HCT116 (cell line): ENCODE measurements at regions not wholly inside any gene's neighbourhood (a gene's known extent, or its start where the extent isn't known, plus 50 kb on each side); places are given as distances from the start of the nearest gene placed in this dataset.

Experiments used
- ATAC-seq: fragments of 200-7000 bp; cut with Tn5 transposase; 2 replicates; pipeline ENCODE4 v1.9.1; 2020; ENCODE audit warnings: mild to moderate bottlenecking, moderate library complexity
- BruUV-seq: library from RNA; stranded (reverse); fragments of 400-500 nt; replicated peaks from 2 replicates; lab custom pipeline; 2021; lab: Mats Ljungman, UMichigan
- CTCF ChIA-PET: fragments of 300-600 bp; sonication (Branson Sonifier 250); formaldehyde crosslinking; loops from one replicate; lab custom pipeline; 2021; ENCODE audit warnings: antibody characterized with exemption; lab: Charles Lee
- POLR2A ChIA-PET: fragments of 300-600, 350-600 bp; sonication (Branson Sonifier 250); formaldehyde crosslinking; loops from one replicate; lab custom pipeline; 2021; ENCODE audit warnings: antibody characterized with exemption; lab: Charles Lee
- RAD21 ChIA-PET, 2 experiments: fragments of 300-600 bp; sonication (Branson Sonifier 250); formaldehyde crosslinking; loops; one replicate each; lab custom pipeline; 2023; ENCODE audit warnings: low total read pairs in 2 of 2; ENCODE audit not compliant: uncharacterized antibody in 2 of 2, unreplicated experiment in 2 of 2, low non-redundant PET in 1 of 2; lab: Charles Lee
- DNase-seq: peaks from one replicate; pipeline ENCODE4 v3.0.0-alpha.2; 2010; ENCODE audit warnings: low read depth, low spot score
- H2AFZ ChIP-seq: fragments of 200-600 bp; shearing (Covaris generic), sonication (generic); 2 replicates; pipeline ENCODE4 v1.6.1; 2017; ENCODE audit warnings: low read depth, mixed run types, mixed read lengths, antibody characterized with exemption, low read length; ENCODE audit not compliant: poor library complexity, severe bottlenecking
- H3K27ac ChIP-seq: 2 replicates; pipeline ENCODE4 v1.5.1; 2012; ENCODE audit warnings: low read depth, low read length
- H3K27me3 ChIP-seq: fragments of 200-600 bp; sonication (generic); 2 replicates; pipeline ENCODE4 v1.6.1; 2016; ENCODE audit warnings: mixed run types, low read length, mixed read lengths; ENCODE audit not compliant: insufficient read depth
- H3K36me3 ChIP-seq, 2 experiments: fragments of 200-500 bp in 1 of 2; fragments of 200-600 bp in 1 of 2; sonication (Bioruptor generic) in 1 of 2; sonication (generic) in 1 of 2; 2 replicates each; pipeline versions ENCODE4 v1.5.1 to v1.6.1; 2014 to 2016; ENCODE audit warnings: low read length in 2 of 2, inconsistent platforms in 1 of 2, mixed read lengths in 1 of 2, mixed run types in 1 of 2; ENCODE audit not compliant: insufficient read depth in 2 of 2, control insufficient read depth in 1 of 2
- H3K4me1 ChIP-seq, 2 experiments: fragments of 200-600 bp in 1 of 2; sonication (generic) in 1 of 2; 2 replicates each; pipeline versions ENCODE4 v1.5.1 to v1.6.1; 2012 to 2017; ENCODE audit warnings: low read length in 2 of 2, inconsistent platforms in 1 of 2, mild to moderate bottlenecking in 1 of 2, mixed read lengths in 1 of 2, mixed run types in 1 of 2, moderate library complexity in 1 of 2; ENCODE audit not compliant: insufficient read depth in 2 of 2, control insufficient read depth in 1 of 2
- H3K4me2 ChIP-seq: fragments of 200-600 bp; sonication (generic); 2 replicates; pipeline ENCODE4 v1.6.1; 2017; ENCODE audit warnings: mixed run types, low read length, mixed read lengths
- H3K4me3 ChIP-seq, 2 experiments: fragments of 200-600 bp in 1 of 2; sonication (generic) in 1 of 2; replicated peaks in 1 of 2; 2 replicates each; pipeline ENCODE4 v1.5.1; 2011 to 2016; ENCODE audit warnings: low read length in 2 of 2, control low read depth in 1 of 2, low read depth in 1 of 2, mild to moderate bottlenecking in 1 of 2, mixed read lengths in 1 of 2, mixed run types in 1 of 2
- H3K79me2 ChIP-seq: fragments of 200-600 bp; sonication (generic); 2 replicates; pipeline ENCODE4 v1.6.1; 2017; ENCODE audit warnings: mild to moderate bottlenecking, mixed run types, low read length, moderate library complexity, mixed read lengths; ENCODE audit not compliant: insufficient read depth
- H3K9ac ChIP-seq: fragments of 200-600 bp; sonication (generic); 2 replicates; pipeline ENCODE4 v1.6.1; 2016; ENCODE audit warnings: low read length, mixed read lengths
- H3K9me2 ChIP-seq: fragments of 200-600 bp; sonication (generic), shearing (Covaris generic); 2 replicates; pipeline ENCODE4 v1.6.1; 2017; ENCODE audit warnings: mixed run types, mild to moderate bottlenecking, moderate library complexity; ENCODE audit not compliant: insufficient read depth
- H3K9me3 ChIP-seq, 2 experiments: fragments of 200-500 bp in 1 of 2; fragments of 200-600 bp in 1 of 2; sonication (Bioruptor generic) in 1 of 2; sonication (generic) in 1 of 2; 2 replicates each; pipeline ENCODE4 v1.6.1; 2014 to 2017; ENCODE audit warnings: low read length in 2 of 2, mixed read lengths in 2 of 2, inconsistent platforms in 1 of 2, low read depth in 1 of 2, mild to moderate bottlenecking in 1 of 2, mixed run types in 1 of 2, moderate library complexity in 1 of 2; ENCODE audit not compliant: control insufficient read depth in 1 of 2, insufficient read depth in 1 of 2
- H4K20me1 ChIP-seq: fragments of 200-600 bp; sonication (generic), shearing (Covaris generic); 2 replicates; pipeline ENCODE4 v1.6.1; 2017; ENCODE audit warnings: mixed run types, mild to moderate bottlenecking, moderate library complexity; ENCODE audit not compliant: insufficient read depth
- ELF1 ChIP-seq: IDR thresholded peaks from 2 replicates; pipeline ENCODE4 v1.6.1; 2012; ENCODE audit warnings: low read depth, borderline replicate concordance
- EZH2 ChIP-seq: fragments of 200-600 bp; sonication (generic); IDR thresholded peaks from 2 replicates; pipeline ENCODE4 v1.6.1; 2017; ENCODE audit warnings: antibody characterized with exemption, mixed run types
- EZH2phosphoT487 ChIP-seq: fragments of 200-600 bp; IDR thresholded peaks from 2 replicates; pipeline ENCODE4 v1.6.1; 2018; ENCODE audit warnings: antibody characterized with exemption, borderline replicate concordance
- FOSL1 ChIP-seq: IDR thresholded peaks from 2 replicates; pipeline ENCODE4 v1.6.1; 2012; ENCODE audit warnings: low read depth
- POLR2AphosphoS5 ChIP-seq: IDR thresholded peaks from 2 replicates; pipeline ENCODE4 v1.6.1; 2011; ENCODE audit warnings: mild to moderate bottlenecking, low read depth, low read length, moderate library complexity
- RAD21 ChIP-seq: IDR thresholded peaks from 2 replicates; pipeline ENCODE4 v1.6.1; 2012; ENCODE audit warnings: low read depth, mild to moderate bottlenecking
- SRF ChIP-seq: IDR thresholded peaks from 2 replicates; pipeline ENCODE4 v1.6.1; 2012; ENCODE audit warnings: low read depth
- TCF7L2 ChIP-seq: IDR thresholded peaks from 2 replicates; pipeline ENCODE4 v1.7.0; 2011; ENCODE audit warnings: borderline replicate concordance, inconsistent platforms; ENCODE audit not compliant: insufficient read depth, insufficient read length; ENCODE audit errors: extremely low read depth
- YY1 ChIP-seq: IDR thresholded peaks from 2 replicates; pipeline ENCODE4 v1.6.1; 2011; ENCODE audit warnings: low read length, low read depth, moderate library complexity, mild to moderate bottlenecking; ENCODE audit not compliant: insufficient replicate concordance; ENCODE audit errors: extremely low read depth
- ZFX ChIP-seq: fragments of 450-650 bp; IDR thresholded peaks from 2 replicates; pipeline ENCODE4 v1.6.1; 2017
- ZNF274 ChIP-seq: fragments of 200-500 bp; sonication (Bioruptor generic); IDR thresholded peaks from 2 replicates; pipeline ENCODE4 v1.6.1; 2014; ENCODE audit warnings: mild to moderate bottlenecking, low read depth, low read length, inconsistent platforms
- intact Hi-C: fragments of 100-400 bp; cut with micrococcal nuclease; formaldehyde crosslinking; loops from 2 replicates; pipeline ENCODE4 v1.10.0; 2022
- TF ChIP-seq, protein P1 (sequence below): IDR thresholded peaks from 2 replicates; pipeline ENCODE4 v1.6.1; 2012; ENCODE audit warnings: low read depth
- TF ChIP-seq, protein P2 (sequence below): IDR thresholded peaks from 2 replicates; pipeline ENCODE4 v1.6.1; 2012

DNA sequence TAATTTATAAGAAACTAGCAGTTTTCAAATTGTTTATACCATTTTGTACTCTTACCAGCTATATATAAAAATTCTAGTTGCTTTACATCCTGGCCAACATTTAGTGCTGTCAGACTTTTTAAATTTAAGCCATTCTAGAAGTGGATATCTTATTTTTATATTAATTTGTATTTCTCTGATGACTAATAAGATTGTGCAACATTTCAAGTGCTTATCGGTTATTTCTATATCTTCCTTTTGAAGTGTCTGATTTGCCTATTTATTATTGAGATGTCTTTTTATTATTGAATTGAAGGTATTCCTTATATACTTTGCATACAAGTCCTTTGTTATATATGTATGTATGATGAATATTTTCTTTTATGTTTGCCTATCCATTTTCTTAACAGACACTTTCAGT is 324.0 kb downstream of the ELAVL2 start:
- ChIA-PET POLR2A (no interaction called here), CTCF (no interaction called here), RAD21 (no interaction called here)
- no peaks in the 10 kb centered on the region for H3K79me2 ChIP-seq
- H3K27ac ChIP-seq = no peak overlapping the region
- no peak overlapping the region for H3K9ac ChIP-seq
- no peaks in the 10 kb centered on the region for H3K9me2 ChIP-seq
- DNase-seq = no peak
- intact Hi-C loops = no loop called here
- no peaks in the 10 kb centered on the region for H3K4me1 ChIP-seq
- no peak for ATAC-seq
- no peak overlapping the region for H3K4me3 ChIP-seq
- H3K36me3 ChIP-seq = no peaks in the 10 kb centered on the region
- H3K27me3 ChIP-seq = no peaks in the 10 kb centered on the region
- no peak overlapping the region for H2AFZ ChIP-seq
- H4K20me1 ChIP-seq = no peaks in the 10 kb centered on the region
- peaks cover 8 to 23% of the 10 kb centered on the region in 2 experiments; a peak in 2 of 4 replicates for H3K9me3 ChIP-seq
- H3K4me2 ChIP-seq = no peak overlapping the region
- BruUV-seq = no TSS peak
- TF ChIP-seq SRF (no peak), FOSL1 (no peak), POLR2AphosphoS5 (no peak), ZNF274 (no peak), YY1 (no peak), ELF1 (no peak), EZH2phosphoT487 (no peak), TCF7L2 (no peak), RAD21 (no peak), ZFX (no peak), EZH2 (no peak)
- TF ChIP-seq, protein P1, sequence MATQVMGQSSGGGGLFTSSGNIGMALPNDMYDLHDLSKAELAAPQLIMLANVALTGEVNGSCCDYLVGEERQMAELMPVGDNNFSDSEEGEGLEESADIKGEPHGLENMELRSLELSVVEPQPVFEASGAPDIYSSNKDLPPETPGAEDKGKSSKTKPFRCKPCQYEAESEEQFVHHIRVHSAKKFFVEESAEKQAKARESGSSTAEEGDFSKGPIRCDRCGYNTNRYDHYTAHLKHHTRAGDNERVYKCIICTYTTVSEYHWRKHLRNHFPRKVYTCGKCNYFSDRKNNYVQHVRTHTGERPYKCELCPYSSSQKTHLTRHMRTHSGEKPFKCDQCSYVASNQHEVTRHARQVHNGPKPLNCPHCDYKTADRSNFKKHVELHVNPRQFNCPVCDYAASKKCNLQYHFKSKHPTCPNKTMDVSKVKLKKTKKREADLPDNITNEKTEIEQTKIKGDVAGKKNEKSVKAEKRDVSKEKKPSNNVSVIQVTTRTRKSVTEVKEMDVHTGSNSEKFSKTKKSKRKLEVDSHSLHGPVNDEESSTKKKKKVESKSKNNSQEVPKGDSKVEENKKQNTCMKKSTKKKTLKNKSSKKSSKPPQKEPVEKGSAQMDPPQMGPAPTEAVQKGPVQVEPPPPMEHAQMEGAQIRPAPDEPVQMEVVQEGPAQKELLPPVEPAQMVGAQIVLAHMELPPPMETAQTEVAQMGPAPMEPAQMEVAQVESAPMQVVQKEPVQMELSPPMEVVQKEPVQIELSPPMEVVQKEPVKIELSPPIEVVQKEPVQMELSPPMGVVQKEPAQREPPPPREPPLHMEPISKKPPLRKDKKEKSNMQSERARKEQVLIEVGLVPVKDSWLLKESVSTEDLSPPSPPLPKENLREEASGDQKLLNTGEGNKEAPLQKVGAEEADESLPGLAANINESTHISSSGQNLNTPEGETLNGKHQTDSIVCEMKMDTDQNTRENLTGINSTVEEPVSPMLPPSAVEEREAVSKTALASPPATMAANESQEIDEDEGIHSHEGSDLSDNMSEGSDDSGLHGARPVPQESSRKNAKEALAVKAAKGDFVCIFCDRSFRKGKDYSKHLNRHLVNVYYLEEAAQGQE = no peak
- TF ChIP-seq, protein P2, sequence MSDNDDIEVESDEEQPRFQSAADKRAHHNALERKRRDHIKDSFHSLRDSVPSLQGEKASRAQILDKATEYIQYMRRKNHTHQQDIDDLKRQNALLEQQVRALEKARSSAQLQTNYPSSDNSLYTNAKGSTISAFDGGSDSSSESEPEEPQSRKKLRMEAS = no peak
- TF ChIP-seq, all 23 proteins: peak for 0
